ENCODE measurements at regions not wholly inside any gene's neighbourhood (a gene's known extent, or its start where the extent isn't known, plus 50 kb on each side); places are given as distances from the start of the nearest gene placed in this dataset.

DNA sequence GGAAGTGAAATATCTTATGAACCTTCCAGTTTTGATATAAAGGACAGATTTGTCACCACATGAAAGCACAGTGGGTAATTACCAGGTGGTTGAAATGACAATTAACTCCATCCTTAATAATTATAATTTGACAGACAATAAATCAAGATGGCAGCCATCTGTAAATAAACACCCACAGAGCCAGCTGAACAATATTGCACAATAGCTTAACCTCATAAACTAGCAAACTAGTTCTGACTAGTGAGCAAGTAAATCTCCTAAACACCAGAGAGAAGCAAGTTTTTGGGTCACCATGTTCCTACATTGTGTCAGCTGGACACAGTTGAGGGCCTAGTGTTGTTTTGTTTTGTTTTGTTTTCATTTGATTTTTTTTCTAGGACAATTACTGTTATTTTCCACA lies 577.4 kb downstream of the ACTL7B start:
- TF ChIP-seq, protein P1, sequence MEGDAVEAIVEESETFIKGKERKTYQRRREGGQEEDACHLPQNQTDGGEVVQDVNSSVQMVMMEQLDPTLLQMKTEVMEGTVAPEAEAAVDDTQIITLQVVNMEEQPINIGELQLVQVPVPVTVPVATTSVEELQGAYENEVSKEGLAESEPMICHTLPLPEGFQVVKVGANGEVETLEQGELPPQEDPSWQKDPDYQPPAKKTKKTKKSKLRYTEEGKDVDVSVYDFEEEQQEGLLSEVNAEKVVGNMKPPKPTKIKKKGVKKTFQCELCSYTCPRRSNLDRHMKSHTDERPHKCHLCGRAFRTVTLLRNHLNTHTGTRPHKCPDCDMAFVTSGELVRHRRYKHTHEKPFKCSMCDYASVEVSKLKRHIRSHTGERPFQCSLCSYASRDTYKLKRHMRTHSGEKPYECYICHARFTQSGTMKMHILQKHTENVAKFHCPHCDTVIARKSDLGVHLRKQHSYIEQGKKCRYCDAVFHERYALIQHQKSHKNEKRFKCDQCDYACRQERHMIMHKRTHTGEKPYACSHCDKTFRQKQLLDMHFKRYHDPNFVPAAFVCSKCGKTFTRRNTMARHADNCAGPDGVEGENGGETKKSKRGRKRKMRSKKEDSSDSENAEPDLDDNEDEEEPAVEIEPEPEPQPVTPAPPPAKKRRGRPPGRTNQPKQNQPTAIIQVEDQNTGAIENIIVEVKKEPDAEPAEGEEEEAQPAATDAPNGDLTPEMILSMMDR (IDR thresholded peaks at IDR 0.05; ENCODE audit: low read depth, low read length) = no peak
- no peak for TF ChIP-seq EZH2phosphoT487 (IDR thresholded peaks at IDR 0.05; ENCODE audit: low read depth)
